ENCODE measurements at regions not wholly inside any gene's neighbourhood (a gene's known extent, or its start where the extent isn't known, plus 50 kb on each side); places are given as distances from the start of the nearest gene placed in this dataset.

- no peak for FAIRE-seq
These were observed 107.3 kb upstream of the MYCN start for GRCh38 chr2:15832849-15833680.

GRCh38 chr2:15833731-15834130 is 106.6 kb upstream of the MYCN start:
- no peak for FAIRE-seq

More at GRCh38 chr2:15832849-15833680, 107.3 kb upstream of the MYCN start:
- DNase-seq (ENCODE audit: insufficient read length, low spot score), result no peak

GRCh38 chr2:15834381-15835031 is 105.8 kb upstream of the MYCN start:
- FAIRE-seq (no peak), DNase-seq (ENCODE audit: insufficient read length, low spot score) (no peak)

More at GRCh38 chr2:15833731-15834130, 106.6 kb upstream of the MYCN start:
- no peak for DNase-seq (ENCODE audit: insufficient read length, low spot score)

GRCh38 chr2:15835991-15836688 is 104.2 kb upstream of the MYCN start:
- no peak for FAIRE-seq
- no peak for DNase-seq (ENCODE audit: insufficient read length, low spot score)

GRCh38 chr2:15836689-15837610 is 103.4 kb upstream of the MYCN start:
- DNase-seq (ENCODE audit: insufficient read length, low spot score), result no peak
- FAIRE-seq, result no peak

GRCh38 chr2:15838481-15839090 is 101.8 kb upstream of the MYCN start:
- DNase-seq (ENCODE audit: insufficient read length, low spot score), result no peak
- FAIRE-seq, result no peak

- FAIRE-seq (no peak), DNase-seq (ENCODE audit: insufficient read length, low spot score) (no peak)
These were observed 100.8 kb upstream of the MYCN start for GRCh38 chr2:15839426-15840124.

GRCh38 chr2:15840148-15840547 is 100.2 kb upstream of the MYCN start:
- no peak for DNase-seq (ENCODE audit: insufficient read length, low spot score)
- FAIRE-seq, result no peak

GRCh38 chr2:15840969-15841368 is 99.4 kb upstream of the MYCN start:
- DNase-seq (ENCODE audit: insufficient read length, low spot score), result no peak
- FAIRE-seq, result no peak

GRCh38 chr2:15841776-15842560 is 98.4 kb upstream of the MYCN start:
- DNase-seq (ENCODE audit: insufficient read length, low spot score) (no peak), FAIRE-seq (no peak)

- DNase-seq (ENCODE audit: insufficient read length, low spot score) (no peak), FAIRE-seq (no peak)
These were observed 97.3 kb upstream of the MYCN start for GRCh38 chr2:15842758-15843666.

GRCh38 chr2:15844211-15844801 is 96.0 kb upstream of the MYCN start:
- DNase-seq (ENCODE audit: insufficient read length, low spot score) (no peak), FAIRE-seq (no peak)

GRCh38 chr2:15845294-15845693 is 95.1 kb upstream of the MYCN start:
- no peak for FAIRE-seq
- no peak for DNase-seq (ENCODE audit: insufficient read length, low spot score)

- DNase-seq (ENCODE audit: insufficient read length, low spot score) (no peak), FAIRE-seq (no peak)
These were observed 94.5 kb upstream of the MYCN start for GRCh38 chr2:15845737-15846405.

GRCh38 chr2:15846626-15847025 is 93.7 kb upstream of the MYCN start:
- FAIRE-seq, result no peak
- DNase-seq (ENCODE audit: insufficient read length, low spot score), result no peak

GRCh38 chr2:15850534-15850933 is 89.8 kb upstream of the MYCN start:
- DNase-seq (ENCODE audit: insufficient read length, low spot score) (no peak), FAIRE-seq (no peak)

All from HTR-8/SVneo (cell line).